HepG2 (cell line): ENCODE measurements at regions not wholly inside any gene's neighbourhood (a gene's known extent, or its start where the extent isn't known, plus 50 kb on each side); places are given as distances from the start of the nearest gene placed in this dataset.

Experiments
- BCL3 ChIP-seq: sonication (generic); formaldehyde crosslinking; IDR thresholded peaks from 2 replicates; pipeline ENCODE4 v1.5.1; 2020; ENCODE audit warnings: mild to moderate bottlenecking, missing genetic modification reagents, moderate library complexity
- CENPT ChIP-seq: sonication (generic); formaldehyde crosslinking; IDR thresholded peaks from 2 replicates; pipeline ENCODE4 v1.8.0; 2022; ENCODE audit warnings: low read depth, mild to moderate bottlenecking, moderate library complexity, missing genetic modification reagents
- IKZF4 ChIP-seq: sonication (generic); formaldehyde crosslinking; IDR thresholded peaks from 2 replicates; pipeline ENCODE4 v1.5.1; 2020; ENCODE audit warnings: borderline replicate concordance, mild to moderate bottlenecking, low read depth, missing genetic modification reagents; ENCODE audit errors: not compliant biosample characterization
- KDM3A ChIP-seq: IDR thresholded peaks from 2 replicates; pipeline ENCODE4 v1.6.1; 2018; ENCODE audit warnings: low read depth, missing compliant biosample characterization
- MLXIP ChIP-seq: sonication (generic); formaldehyde crosslinking; IDR thresholded peaks from 2 replicates; pipeline ENCODE4 v1.9.0; 2021; ENCODE audit warnings: missing genetic modification reagents, borderline replicate concordance
- NFKBIZ ChIP-seq: IDR thresholded peaks from 2 replicates; pipeline ENCODE4 v1.6.1; 2018; ENCODE audit warnings: missing genetic modification reagents, missing compliant biosample characterization
- PAWR ChIP-seq: sonication (generic); formaldehyde crosslinking; IDR thresholded peaks from 2 replicates; pipeline ENCODE4 v1.4.0; 2020; ENCODE audit warnings: missing genetic modification reagents, mild to moderate bottlenecking, borderline replicate concordance
- SNAI1 ChIP-seq: sonication (generic); formaldehyde crosslinking; IDR thresholded peaks from 2 replicates; pipeline ENCODE4 v1.5.0; 2020; ENCODE audit warnings: mild to moderate bottlenecking, missing genetic modification reagents, borderline replicate concordance
- SP5 ChIP-seq: IDR thresholded peaks from 2 replicates; pipeline ENCODE4 v1.6.1; 2016; ENCODE audit warnings: low read depth, borderline replicate concordance
- TBX2 ChIP-seq: sonication (generic); formaldehyde crosslinking; IDR thresholded peaks from 2 replicates; pipeline ENCODE4 v1.5.0; 2020; ENCODE audit warnings: missing genetic modification reagents, mild to moderate bottlenecking, borderline replicate concordance
- ZNF335 ChIP-seq: sonication (generic); formaldehyde crosslinking; IDR thresholded peaks from 2 replicates; pipeline ENCODE4 v1.4.0; 2020; ENCODE audit warnings: missing genetic modification reagents
- ZNF430 ChIP-seq: sonication (generic); formaldehyde crosslinking; IDR thresholded peaks from 2 replicates; pipeline ENCODE4 v1.9.0; 2021; ENCODE audit warnings: mild to moderate bottlenecking, missing genetic modification reagents
- ZNF615 ChIP-seq: sonication (generic); formaldehyde crosslinking; IDR thresholded peaks from 2 replicates; pipeline ENCODE4 v1.5.0; 2020; ENCODE audit warnings: mild to moderate bottlenecking, missing genetic modification reagents, borderline replicate concordance
- ZNF768 ChIP-seq: sonication (generic); formaldehyde crosslinking; IDR thresholded peaks from 2 replicates; pipeline ENCODE4 v1.4.0; 2020; ENCODE audit warnings: missing genetic modification reagents
- TF ChIP-seq, protein P1 (sequence below): sonication (generic); formaldehyde crosslinking; IDR thresholded peaks from 2 replicates; pipeline ENCODE4 v1.5.0; 2020; ENCODE audit warnings: missing genetic modification reagents
- TF ChIP-seq, protein P2 (sequence below), 2 experiments: sonication (generic) in 1 of 2; formaldehyde crosslinking in 1 of 2; IDR thresholded peaks; 2 replicates each; pipeline versions ENCODE4 v1.5.1 to v1.6.1; 2011 to 2020; ENCODE audit warnings: borderline replicate concordance in 1 of 2, low read depth in 1 of 2, low read length in 1 of 2, mild to moderate bottlenecking in 1 of 2, missing genetic modification reagents in 1 of 2, moderate library complexity in 1 of 2
- TF ChIP-seq, protein P3 (sequence below), 2 experiments: IDR thresholded peaks; 2 replicates each; pipeline ENCODE4 v1.6.1; 2011 to 2012; ENCODE audit warnings: low read length in 2 of 2, borderline replicate concordance in 1 of 2, low read depth in 1 of 2, mild to moderate bottlenecking in 1 of 2, moderate library complexity in 1 of 2

- no peak for TF ChIP-seq MLXIP
- TF ChIP-seq PAWR (CRISPR knock-in tag): no peak
- TF ChIP-seq, protein P1, sequence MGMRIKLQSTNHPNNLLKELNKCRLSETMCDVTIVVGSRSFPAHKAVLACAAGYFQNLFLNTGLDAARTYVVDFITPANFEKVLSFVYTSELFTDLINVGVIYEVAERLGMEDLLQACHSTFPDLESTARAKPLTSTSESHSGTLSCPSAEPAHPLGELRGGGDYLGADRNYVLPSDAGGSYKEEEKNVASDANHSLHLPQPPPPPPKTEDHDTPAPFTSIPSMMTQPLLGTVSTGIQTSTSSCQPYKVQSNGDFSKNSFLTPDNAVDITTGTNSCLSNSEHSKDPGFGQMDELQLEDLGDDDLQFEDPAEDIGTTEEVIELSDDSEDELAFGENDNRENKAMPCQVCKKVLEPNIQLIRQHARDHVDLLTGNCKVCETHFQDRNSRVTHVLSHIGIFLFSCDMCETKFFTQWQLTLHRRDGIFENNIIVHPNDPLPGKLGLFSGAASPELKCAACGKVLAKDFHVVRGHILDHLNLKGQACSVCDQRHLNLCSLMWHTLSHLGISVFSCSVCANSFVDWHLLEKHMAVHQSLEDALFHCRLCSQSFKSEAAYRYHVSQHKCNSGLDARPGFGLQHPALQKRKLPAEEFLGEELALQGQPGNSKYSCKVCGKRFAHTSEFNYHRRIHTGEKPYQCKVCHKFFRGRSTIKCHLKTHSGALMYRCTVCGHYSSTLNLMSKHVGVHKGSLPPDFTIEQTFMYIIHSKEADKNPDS (CRISPR knock-in tag): no peak
- no peak for TF ChIP-seq SNAI1 (CRISPR knock-in tag)
- no peak for TF ChIP-seq BCL3 (CRISPR knock-in tag)
- TF ChIP-seq CENPT: no peak
- 0 out of 2 replicates have a peak, but pooled peaks have one; percentile 6 for TF ChIP-seq ZNF430 (CRISPR knock-in tag)
- TF ChIP-seq KDM3A (CRISPR knock-in tag): 0 out of 2 replicates have a peak, but pooled peaks have one; percentile 47
- TF ChIP-seq SP5 (CRISPR knock-in tag): no peak
- TF ChIP-seq ZNF768 (CRISPR knock-in tag): no peak
- TF ChIP-seq ZNF615 (CRISPR knock-in tag): no peak
- TF ChIP-seq IKZF4 (CRISPR knock-in tag): no peak
- 0 out of 2 replicates have a peak, but pooled peaks have one; percentile 30 for TF ChIP-seq NFKBIZ (CRISPR knock-in tag)
- TF ChIP-seq TBX2 (CRISPR knock-in tag): 0 out of 2 replicates have a peak, but pooled peaks have one; percentile 6
- no peak for TF ChIP-seq ZNF335 (CRISPR knock-in tag)
- TF ChIP-seq, protein P2, sequence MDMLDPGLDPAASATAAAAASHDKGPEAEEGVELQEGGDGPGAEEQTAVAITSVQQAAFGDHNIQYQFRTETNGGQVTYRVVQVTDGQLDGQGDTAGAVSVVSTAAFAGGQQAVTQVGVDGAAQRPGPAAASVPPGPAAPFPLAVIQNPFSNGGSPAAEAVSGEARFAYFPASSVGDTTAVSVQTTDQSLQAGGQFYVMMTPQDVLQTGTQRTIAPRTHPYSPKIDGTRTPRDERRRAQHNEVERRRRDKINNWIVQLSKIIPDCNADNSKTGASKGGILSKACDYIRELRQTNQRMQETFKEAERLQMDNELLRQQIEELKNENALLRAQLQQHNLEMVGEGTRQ (IDR thresholded peaks at IDR 0.05; ENCODE audit: low read depth, low read length): no peak
- TF ChIP-seq, protein P2 (CRISPR knock-in tag; IDR thresholded peaks at IDR 0.05; ENCODE audit: borderline replicate concordance): no peak
- TF ChIP-seq, protein P3, sequence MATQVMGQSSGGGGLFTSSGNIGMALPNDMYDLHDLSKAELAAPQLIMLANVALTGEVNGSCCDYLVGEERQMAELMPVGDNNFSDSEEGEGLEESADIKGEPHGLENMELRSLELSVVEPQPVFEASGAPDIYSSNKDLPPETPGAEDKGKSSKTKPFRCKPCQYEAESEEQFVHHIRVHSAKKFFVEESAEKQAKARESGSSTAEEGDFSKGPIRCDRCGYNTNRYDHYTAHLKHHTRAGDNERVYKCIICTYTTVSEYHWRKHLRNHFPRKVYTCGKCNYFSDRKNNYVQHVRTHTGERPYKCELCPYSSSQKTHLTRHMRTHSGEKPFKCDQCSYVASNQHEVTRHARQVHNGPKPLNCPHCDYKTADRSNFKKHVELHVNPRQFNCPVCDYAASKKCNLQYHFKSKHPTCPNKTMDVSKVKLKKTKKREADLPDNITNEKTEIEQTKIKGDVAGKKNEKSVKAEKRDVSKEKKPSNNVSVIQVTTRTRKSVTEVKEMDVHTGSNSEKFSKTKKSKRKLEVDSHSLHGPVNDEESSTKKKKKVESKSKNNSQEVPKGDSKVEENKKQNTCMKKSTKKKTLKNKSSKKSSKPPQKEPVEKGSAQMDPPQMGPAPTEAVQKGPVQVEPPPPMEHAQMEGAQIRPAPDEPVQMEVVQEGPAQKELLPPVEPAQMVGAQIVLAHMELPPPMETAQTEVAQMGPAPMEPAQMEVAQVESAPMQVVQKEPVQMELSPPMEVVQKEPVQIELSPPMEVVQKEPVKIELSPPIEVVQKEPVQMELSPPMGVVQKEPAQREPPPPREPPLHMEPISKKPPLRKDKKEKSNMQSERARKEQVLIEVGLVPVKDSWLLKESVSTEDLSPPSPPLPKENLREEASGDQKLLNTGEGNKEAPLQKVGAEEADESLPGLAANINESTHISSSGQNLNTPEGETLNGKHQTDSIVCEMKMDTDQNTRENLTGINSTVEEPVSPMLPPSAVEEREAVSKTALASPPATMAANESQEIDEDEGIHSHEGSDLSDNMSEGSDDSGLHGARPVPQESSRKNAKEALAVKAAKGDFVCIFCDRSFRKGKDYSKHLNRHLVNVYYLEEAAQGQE (IDR thresholded peaks at IDR 0.05; ENCODE audit: borderline replicate concordance in 1 of 2, low read depth in 1 of 2, low read length in 2 of 2): no peak
These were observed 64.8 kb downstream of the FAM50B start (continued) for GRCh38 chr6:3913958-3914337.
